Nephron (organoid): ENCODE measurements at regions not wholly inside any gene's neighbourhood (a gene's known extent, or its start where the extent isn't known, plus 50 kb on each side); places are given as distances from the start of the nearest gene placed in this dataset.

Source experiments
- H3K27ac Mint-ChIP-seq, 3 experiments: 2 replicates each; pipeline ENCODE4 v1.8.0; 2020; ENCODE audit warnings: mixed read lengths in 3 of 3, mild to moderate bottlenecking in 2 of 3, moderate library complexity in 1 of 3
- H3K27me3 Mint-ChIP-seq: 2 replicates; pipeline ENCODE4 v1.8.0; 2021; ENCODE audit warnings: low read depth, mild to moderate bottlenecking, moderate library complexity, mixed read lengths
- H3K36me3 Mint-ChIP-seq: 2 replicates; pipeline ENCODE4 v1.8.0; 2020; ENCODE audit warnings: low read depth, mixed read lengths
- H3K4me1 Mint-ChIP-seq: 2 replicates; pipeline ENCODE4 v1.8.0; 2020; ENCODE audit warnings: mixed read lengths
- H3K4me3 Mint-ChIP-seq, 3 experiments: 2 replicates each; pipeline ENCODE4 v1.8.0; 2020; ENCODE audit warnings: mild to moderate bottlenecking in 3 of 3, mixed read lengths in 3 of 3, moderate library complexity in 2 of 3
- H3K9me3 Mint-ChIP-seq: 2 replicates; pipeline ENCODE4 v1.8.0; 2020; ENCODE audit warnings: mixed read lengths
- TF ChIP-seq, protein P1 (sequence below), 3 experiments: fragments of 200-600 bp; sonication (generic); IDR thresholded peaks; one replicate each; pipeline ENCODE4 v1.5.0; 2021; ENCODE audit warnings: antibody characterized with exemption in 3 of 3; ENCODE audit not compliant: unreplicated experiment in 3 of 3

GRCh38 chr16:47881574-47881973, 274.2 kb downstream of the ABCC12 start:
- TF ChIP-seq, protein P1, sequence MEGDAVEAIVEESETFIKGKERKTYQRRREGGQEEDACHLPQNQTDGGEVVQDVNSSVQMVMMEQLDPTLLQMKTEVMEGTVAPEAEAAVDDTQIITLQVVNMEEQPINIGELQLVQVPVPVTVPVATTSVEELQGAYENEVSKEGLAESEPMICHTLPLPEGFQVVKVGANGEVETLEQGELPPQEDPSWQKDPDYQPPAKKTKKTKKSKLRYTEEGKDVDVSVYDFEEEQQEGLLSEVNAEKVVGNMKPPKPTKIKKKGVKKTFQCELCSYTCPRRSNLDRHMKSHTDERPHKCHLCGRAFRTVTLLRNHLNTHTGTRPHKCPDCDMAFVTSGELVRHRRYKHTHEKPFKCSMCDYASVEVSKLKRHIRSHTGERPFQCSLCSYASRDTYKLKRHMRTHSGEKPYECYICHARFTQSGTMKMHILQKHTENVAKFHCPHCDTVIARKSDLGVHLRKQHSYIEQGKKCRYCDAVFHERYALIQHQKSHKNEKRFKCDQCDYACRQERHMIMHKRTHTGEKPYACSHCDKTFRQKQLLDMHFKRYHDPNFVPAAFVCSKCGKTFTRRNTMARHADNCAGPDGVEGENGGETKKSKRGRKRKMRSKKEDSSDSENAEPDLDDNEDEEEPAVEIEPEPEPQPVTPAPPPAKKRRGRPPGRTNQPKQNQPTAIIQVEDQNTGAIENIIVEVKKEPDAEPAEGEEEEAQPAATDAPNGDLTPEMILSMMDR (IDR thresholded peaks at IDR 0.05; ENCODE audit: unreplicated experiment in 3 of 3), result no peak
- peaks cover 68% of the 10 kb centered on the region for H3K27me3 Mint-ChIP-seq
- H3K4me1 Mint-ChIP-seq, result peaks cover 5% of the 10 kb centered on the region
- no peaks in the 10 kb centered on the region for H3K36me3 Mint-ChIP-seq
- no peak overlapping the region for H3K27ac Mint-ChIP-seq
- H3K9me3 Mint-ChIP-seq, result no peaks in the 10 kb centered on the region
- no peak overlapping the region for H3K4me3 Mint-ChIP-seq

- Mint-ChIP-seq H3K36me3 (no peaks in the 10 kb centered on the region), H3K27ac (no peak overlapping the region), H3K9me3 (no peaks in the 10 kb centered on the region), H3K4me3 (no peak overlapping the region), H3K27me3 (peaks cover 61% of the 10 kb centered on the region), H3K4me1 (peaks cover 5% of the 10 kb centered on the region)
- TF ChIP-seq, protein P1 (IDR thresholded peaks at IDR 0.05; ENCODE audit: unreplicated experiment in 3 of 3), result no peak
Observed at GRCh38 chr16:47880653-47881052, 275.1 kb downstream of the ABCC12 start.

DNA sequence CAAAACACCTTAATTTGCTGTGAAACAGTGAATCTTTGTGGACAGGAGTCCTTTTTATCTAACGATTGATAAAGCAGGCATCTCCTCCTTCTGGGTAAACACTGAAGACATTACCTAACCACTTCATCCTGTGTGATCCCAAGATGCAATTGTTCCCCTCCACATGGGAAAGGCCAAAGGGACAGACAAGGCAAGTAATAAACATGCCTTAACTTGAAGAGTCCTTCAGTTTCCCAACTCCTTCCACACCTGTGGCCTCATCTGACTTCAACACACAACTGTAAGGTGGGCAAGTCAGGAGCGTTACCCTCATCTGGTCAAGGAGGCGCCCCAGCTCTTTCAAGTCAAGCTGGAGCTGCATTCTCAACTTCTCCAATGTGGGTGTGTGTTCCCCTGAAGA, 278.6 kb downstream of the ABCC12 start:
- Mint-ChIP-seq H3K27me3 (peaks cover 42% of the 10 kb centered on the region), H3K9me3 (no peaks in the 10 kb centered on the region), H3K4me1 (no peaks in the 10 kb centered on the region), H3K4me3 (no peak overlapping the region), H3K27ac (no peak overlapping the region), H3K36me3 (no peaks in the 10 kb centered on the region)
- TF ChIP-seq, protein P1 (IDR thresholded peaks at IDR 0.05; ENCODE audit: unreplicated experiment in 3 of 3), result no peak

DNA sequence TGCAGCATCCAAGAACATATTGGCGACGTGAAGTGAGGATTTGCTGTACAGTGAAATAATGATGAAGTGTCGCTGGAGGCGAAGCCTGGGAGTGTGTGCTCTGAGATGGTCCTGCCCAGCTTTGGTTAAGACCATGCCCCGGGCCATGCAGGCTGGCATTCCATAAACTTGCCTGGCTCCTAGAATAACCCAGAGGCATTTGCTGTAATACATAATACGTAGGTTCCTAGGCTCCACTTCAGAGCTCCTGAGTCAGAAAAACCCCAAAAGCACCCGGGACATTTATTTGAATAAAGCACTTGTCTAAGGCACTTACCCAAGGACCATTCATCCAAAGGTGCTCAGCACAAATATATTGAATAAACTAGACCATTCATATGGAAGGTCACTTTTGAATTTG, 279.3 kb downstream of the ABCC12 start:
- TF ChIP-seq, protein P1 (IDR thresholded peaks at IDR 0.05; ENCODE audit: unreplicated experiment in 3 of 3), result no peak
- Mint-ChIP-seq H3K4me1 (no peaks in the 10 kb centered on the region), H3K27me3 (peaks cover 41% of the 10 kb centered on the region), H3K9me3 (no peaks in the 10 kb centered on the region), H3K4me3 (no peak overlapping the region), H3K36me3 (no peaks in the 10 kb centered on the region), H3K27ac (no peak overlapping the region)

GRCh38 chr16:47873434-47873833, 282.4 kb downstream of the ABCC12 start:
- Mint-ChIP-seq H3K27ac (no peak overlapping the region), H3K4me3 (no peak overlapping the region), H3K27me3 (peaks cover 35% of the 10 kb centered on the region), H3K36me3 (no peaks in the 10 kb centered on the region), H3K9me3 (peaks cover 6% of the 10 kb centered on the region), H3K4me1 (no peaks in the 10 kb centered on the region)
- TF ChIP-seq, protein P1 (IDR thresholded peaks at IDR 0.05; ENCODE audit: unreplicated experiment in 3 of 3), result no peak

DNA sequence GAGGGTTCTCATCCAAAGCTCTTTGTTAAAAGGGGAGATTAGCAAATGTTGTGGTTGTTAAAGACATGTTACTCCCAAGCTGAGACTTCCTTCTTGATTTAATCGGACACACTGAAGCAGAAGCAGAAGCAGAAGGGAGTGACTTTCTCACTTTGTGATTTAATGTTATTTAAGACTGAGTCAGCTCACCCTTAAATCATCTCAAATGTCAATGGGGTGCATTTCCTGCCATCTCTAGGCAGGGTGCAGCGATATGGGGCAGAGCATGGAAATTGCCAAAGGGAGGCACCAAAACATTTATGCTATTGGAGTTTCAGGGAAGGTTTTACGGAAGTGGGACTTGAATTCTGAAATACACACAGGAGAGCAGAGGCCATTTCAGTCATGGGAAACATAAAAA, 283.6 kb downstream of the ABCC12 start:
- H3K4me1 Mint-ChIP-seq, result no peaks in the 10 kb centered on the region
- no peaks in the 10 kb centered on the region for H3K36me3 Mint-ChIP-seq
- peaks cover 6% of the 10 kb centered on the region for H3K9me3 Mint-ChIP-seq
- H3K27ac Mint-ChIP-seq, result no peak overlapping the region
- TF ChIP-seq, protein P1 (IDR thresholded peaks at IDR 0.05; ENCODE audit: unreplicated experiment in 3 of 3), result no peak
- peaks cover 26% of the 10 kb centered on the region for H3K27me3 Mint-ChIP-seq
- no peak overlapping the region for H3K4me3 Mint-ChIP-seq
